ENCODE measurements at regions not wholly inside any gene's neighbourhood (a gene's known extent, or its start where the extent isn't known, plus 50 kb on each side); places are given as distances from the start of the nearest gene placed in this dataset.

DNA sequence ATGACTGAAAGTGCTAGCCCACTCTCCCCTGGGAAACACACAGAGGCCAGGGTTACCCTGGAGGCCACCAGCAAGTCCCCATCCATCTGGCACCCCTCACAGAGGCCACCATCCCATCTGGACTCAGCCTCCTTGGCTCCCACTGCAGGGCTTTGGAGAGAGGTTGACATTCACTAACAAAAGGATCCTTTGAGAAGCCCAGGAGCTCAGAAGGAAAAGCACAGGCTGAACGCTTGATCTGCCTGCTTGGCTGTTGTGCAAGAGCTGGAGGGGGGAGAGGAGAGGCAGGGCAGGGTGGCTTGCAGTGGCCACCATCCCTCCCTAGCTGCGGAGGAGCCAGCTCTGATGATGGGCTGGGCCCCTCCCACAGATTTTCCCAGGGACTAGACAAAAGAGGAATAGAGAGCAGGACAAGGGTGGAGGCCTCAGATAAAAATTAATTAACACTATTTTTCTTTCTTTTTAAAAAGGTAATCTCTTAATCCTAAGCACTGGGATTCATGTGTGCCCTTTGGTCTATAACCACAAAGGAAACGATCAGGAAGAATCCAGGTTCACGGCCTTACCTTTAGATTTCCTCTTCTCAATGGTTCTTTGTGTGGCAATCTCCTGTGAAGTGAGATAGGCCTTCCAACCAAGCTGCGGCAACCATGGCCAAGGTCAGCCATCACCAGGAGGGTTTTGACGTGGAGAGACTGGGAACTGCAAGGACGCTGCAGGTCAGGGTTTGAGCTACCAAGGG lies 154.7 kb downstream of the BARX2 start:
- no peak overlapping the region for H3K4me3 ChIP-seq
- H2AFZ ChIP-seq (ENCODE audit: low read depth, low read length): no peak overlapping the region
- H3K79me2 ChIP-seq (ENCODE audit: control insufficient read depth, insufficient read depth, low read length): no peaks in the 10 kb centered on the region
- H3K36me3 ChIP-seq (ENCODE audit: control insufficient read depth, insufficient read depth, low read length): no peaks in the 10 kb centered on the region
- no peak for ATAC-seq
- in situ Hi-C loops (cut with MboI): no loop called here
- no peak for DNase-seq (ENCODE audit: extremely low read depth in 1 of 4, low spot score in 3 of 4)
- ChIA-PET POLR2A (no interaction called here), CTCF (ENCODE audit: low intra/inter-chr PET ratio) (no interaction called here)
- H4K20me1 ChIP-seq (replicated peaks; ENCODE audit: control insufficient read depth, insufficient read depth, low read length): no peaks in the 10 kb centered on the region
- no peaks in the 10 kb centered on the region for H3K9me3 ChIP-seq (replicated peaks; ENCODE audit: control insufficient read depth, insufficient read depth, low read depth, low read length)
- H3K27ac ChIP-seq (ENCODE audit: extremely low read depth, low read depth, low read length): no peak overlapping the region
- H3K4me2 ChIP-seq (ENCODE audit: insufficient read depth, low read length): no peak overlapping the region
- FAIRE-seq: no peak
- no peak overlapping the region for H3K9ac ChIP-seq (ENCODE audit: insufficient read depth in 1 of 2, low read depth in 2 of 2, low read length in 2 of 2)
- H3K9me1 ChIP-seq (ENCODE audit: control insufficient read depth, insufficient read depth, low read length): no peaks in the 10 kb centered on the region
- H3K4me1 ChIP-seq (replicated peaks in 1 of 2; ENCODE audit: control insufficient read depth in 2 of 2, insufficient read depth in 2 of 2, low read length in 2 of 2): no peaks in the 10 kb centered on the region
- no peaks in the 10 kb centered on the region for H3K27me3 ChIP-seq (ENCODE audit: control insufficient read depth in 2 of 2, insufficient read depth in 2 of 2, low read length in 2 of 2)
- intact Hi-C loops (cut with micrococcal nuclease): no loop called here
- WGBS (ENCODE audit: insufficient coverage, low coverage, missing lambda C conversion rate): 0% methylated on average over 7 of the region's 7 CpGs
- no TSS peak for BruUV-seq (replicated peaks)
- no peak for TF ChIP-seq MAFG (tag; conservative IDR thresholded peaks at IDR 0.05)
- TF ChIP-seq CHD4 (IDR thresholded peaks at IDR 0.05; ENCODE audit: insufficient read depth, insufficient replicate concordance, low read depth, low read length, poor library complexity, severe bottlenecking): no peak
- TF ChIP-seq ARHGAP35 (IDR thresholded peaks at IDR 0.05; ENCODE audit: partially characterized antibody): no peak
- TF ChIP-seq PHF21A (IDR thresholded peaks at IDR 0.05; ENCODE audit: borderline replicate concordance, low read depth): no peak
- no peak for TF ChIP-seq KHSRP (IDR thresholded peaks at IDR 0.05)
- TF ChIP-seq ZNF785 (CRISPR knock-in tag; IDR thresholded peaks at IDR 0.05): no peak
- TF ChIP-seq, protein P1, sequence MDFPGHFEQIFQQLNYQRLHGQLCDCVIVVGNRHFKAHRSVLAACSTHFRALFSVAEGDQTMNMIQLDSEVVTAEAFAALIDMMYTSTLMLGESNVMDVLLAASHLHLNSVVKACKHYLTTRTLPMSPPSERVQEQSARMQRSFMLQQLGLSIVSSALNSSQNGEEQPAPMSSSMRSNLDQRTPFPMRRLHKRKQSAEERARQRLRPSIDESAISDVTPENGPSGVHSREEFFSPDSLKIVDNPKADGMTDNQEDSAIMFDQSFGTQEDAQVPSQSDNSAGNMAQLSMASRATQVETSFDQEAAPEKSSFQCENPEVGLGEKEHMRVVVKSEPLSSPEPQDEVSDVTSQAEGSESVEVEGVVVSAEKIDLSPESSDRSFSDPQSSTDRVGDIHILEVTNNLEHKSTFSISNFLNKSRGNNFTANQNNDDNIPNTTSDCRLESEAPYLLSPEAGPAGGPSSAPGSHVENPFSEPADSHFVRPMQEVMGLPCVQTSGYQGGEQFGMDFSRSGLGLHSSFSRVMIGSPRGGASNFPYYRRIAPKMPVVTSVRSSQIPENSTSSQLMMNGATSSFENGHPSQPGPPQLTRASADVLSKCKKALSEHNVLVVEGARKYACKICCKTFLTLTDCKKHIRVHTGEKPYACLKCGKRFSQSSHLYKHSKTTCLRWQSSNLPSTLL (IDR thresholded peaks at IDR 0.05): no peak
- TF ChIP-seq XRCC4 (IDR thresholded peaks at IDR 0.05; ENCODE audit: extremely low read depth, insufficient read depth, insufficient read length): no peak
- no peak for TF ChIP-seq RREB1 (CRISPR knock-in tag; IDR thresholded peaks at IDR 0.05)
- no peak for TF ChIP-seq JUND (IDR thresholded peaks at IDR 0.05; ENCODE audit: borderline replicate concordance, low read depth, low read length)
- TF ChIP-seq JUND (tag; IDR thresholded peaks at IDR 0.05; ENCODE audit: borderline replicate concordance, low read depth, low read length): no peak
- no peak for TF ChIP-seq PHB2 (IDR thresholded peaks at IDR 0.05; ENCODE audit: low read depth)
- no peak for TF ChIP-seq MLX (CRISPR knock-in tag; conservative IDR thresholded peaks at IDR 0.05)
- TF ChIP-seq EP400 (IDR thresholded peaks at IDR 0.05): no peak

All from K562 (cell line).